ENCODE measurements at regions not wholly inside any gene's neighbourhood (a gene's known extent, or its start where the extent isn't known, plus 50 kb on each side); places are given as distances from the start of the nearest gene placed in this dataset.

DNA sequence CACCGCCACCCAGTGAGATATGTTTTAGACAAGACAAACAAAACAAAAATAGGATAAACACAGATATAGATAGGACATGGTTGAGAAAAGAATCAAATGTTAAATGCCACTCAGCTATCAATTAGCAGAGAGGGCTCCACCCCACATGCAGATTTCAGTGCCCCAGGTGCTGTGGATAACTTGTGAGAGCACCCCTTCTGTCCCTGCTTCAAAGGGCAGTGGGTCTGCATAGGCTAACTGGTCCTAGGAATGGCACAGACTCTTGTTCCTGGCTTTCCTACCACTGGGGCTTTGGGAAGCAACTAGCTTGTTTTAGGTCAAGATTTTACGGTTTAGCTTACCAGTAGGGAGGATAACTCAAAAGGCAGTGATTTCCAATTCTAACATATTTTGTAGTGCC, 460.3 kb downstream of the TSHZ3 start:
- DNase-seq, result no peak

DNA sequence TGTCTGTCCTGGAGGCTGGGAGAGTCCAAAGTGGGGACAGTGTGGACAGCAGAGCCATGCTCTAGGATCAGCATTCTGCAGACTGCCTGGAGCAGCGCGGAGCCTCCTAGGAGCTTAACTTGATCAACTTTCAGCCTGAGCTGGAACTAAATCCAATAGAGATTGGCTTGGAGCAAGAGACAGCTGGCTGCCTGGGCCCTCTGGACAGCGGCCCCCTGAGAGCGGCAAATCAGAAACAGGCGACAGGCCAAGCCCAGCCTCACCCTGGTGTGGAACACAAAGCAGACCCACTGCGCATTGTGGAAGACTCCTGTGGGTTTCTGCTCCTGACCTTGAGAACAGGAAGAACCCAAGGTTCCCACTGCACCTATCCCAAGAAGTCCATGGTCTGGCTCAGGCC, 462.2 kb downstream of the TSHZ3 start:
- DNase-seq, result no peak

DNA sequence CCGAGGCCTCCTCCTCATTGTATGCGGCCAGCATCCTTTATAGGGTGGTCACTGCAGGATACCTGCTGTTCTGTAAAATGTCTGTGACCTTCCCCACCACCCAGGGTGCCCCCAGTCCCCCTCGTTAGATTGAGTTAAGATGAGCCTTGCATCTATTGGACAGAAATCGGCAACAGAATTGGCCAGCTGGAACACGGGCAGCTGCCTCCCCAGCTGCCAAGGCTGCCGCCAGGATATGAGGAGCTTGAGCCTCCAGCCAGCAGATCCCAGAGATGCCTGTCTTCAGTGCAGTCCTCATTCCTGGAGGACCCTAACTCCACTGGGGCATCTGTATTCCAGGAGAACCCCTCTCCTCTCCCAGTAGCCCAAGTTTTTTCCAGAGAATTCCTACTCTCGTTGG, 463.0 kb downstream of the TSHZ3 start:
- DNase-seq, result no peak

DNA sequence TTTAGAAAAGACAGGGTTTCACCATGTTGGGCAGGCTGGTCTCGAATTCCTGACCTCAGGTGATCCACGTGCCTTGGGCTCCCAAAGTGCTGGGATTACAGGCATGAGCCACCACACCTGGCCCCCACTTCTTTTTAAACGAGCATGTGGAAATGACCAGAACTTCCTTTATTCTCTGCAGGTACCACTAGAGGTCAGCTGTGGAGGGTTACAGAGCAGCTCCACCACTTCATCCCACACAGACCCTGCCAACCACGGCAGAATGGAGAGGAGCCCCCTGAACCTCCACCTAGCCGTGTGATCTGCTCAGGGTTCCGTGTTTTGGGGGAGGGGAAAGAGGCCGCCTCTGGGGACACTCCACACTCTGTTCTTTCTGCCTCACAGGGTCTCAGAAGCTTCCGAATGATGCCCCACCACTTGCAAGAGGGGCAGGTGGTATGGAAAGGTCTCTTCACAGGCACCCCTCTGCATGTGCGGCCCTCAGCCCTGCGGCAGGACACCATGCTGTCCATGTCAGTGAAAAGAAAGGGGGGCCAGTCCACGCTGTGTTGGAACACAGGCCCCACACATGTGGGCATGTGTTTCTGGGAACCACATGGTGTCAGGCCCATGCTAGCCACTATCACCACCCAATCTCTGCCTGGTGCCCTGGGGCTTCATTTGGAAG, 465.0 kb downstream of the TSHZ3 start:
- DNase-seq, result no peak

DNA sequence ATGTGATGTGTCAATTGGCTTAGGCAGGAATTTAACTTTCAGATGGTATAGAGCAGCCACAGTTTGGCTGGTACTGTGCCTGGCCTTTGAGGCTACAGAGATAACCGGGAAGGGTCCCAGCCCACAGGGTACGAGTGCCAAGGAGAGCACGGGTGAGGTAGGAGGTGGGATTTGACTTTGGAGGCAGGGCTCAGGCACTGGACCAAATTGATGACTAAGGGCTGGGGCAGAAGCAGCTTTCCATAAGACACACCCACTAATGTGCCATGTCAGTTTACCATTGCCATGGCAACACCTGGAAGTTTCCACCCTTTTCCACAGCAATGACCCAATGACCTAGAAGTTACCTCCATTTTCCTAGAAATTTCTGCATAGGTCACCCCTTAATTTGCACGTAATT, 466.2 kb downstream of the TSHZ3 start:
- no peak for DNase-seq

DNA sequence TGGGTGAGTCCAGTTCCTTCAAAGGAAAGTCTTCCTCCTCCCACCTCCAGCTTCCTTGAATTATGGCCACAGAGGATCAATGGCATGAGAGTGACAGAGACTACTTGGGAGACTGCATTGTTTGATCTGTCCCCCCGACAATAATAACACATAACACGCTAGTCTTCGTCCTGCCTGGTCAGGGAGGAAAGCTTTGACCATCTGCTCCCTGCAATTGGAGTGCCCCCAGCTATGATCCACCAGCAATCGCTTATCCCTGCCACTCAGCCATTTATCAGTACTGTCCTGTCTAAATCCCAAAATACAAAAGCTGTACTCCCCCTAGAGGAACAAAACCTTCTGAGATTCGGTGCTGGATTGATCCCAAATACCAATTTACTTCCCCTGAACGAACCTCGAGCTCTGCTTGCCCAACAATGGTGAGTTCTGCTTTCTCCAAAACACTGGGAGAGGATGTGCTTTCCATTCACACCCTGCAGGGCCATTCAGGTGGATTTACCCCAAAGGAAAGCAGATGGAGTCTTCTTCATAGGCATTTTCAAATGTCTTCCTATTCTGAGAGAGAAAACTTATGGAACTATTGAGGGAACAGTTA, 466.7 kb downstream of the TSHZ3 start:
- no peak for DNase-seq

DNA sequence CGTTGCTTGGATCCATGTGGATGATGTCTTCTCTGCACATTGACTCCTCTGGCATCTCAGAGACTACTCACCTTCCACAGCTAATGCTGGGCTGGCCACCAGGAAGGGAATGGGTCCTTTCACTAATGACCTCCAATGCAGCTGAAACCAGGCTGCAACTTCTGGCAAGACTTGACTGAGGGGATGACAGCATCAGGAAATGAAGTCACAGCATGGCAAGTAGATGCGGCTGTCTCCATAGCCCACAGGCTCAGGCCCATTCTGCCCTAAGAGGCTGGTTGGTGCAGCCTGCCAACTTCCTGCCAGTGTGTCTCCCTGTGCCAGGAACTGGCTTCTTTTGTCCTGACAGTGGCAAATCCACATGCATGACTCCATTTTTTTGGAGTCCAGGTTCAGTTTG, 467.3 kb downstream of the TSHZ3 start:
- DNase-seq, result no peak

DNA sequence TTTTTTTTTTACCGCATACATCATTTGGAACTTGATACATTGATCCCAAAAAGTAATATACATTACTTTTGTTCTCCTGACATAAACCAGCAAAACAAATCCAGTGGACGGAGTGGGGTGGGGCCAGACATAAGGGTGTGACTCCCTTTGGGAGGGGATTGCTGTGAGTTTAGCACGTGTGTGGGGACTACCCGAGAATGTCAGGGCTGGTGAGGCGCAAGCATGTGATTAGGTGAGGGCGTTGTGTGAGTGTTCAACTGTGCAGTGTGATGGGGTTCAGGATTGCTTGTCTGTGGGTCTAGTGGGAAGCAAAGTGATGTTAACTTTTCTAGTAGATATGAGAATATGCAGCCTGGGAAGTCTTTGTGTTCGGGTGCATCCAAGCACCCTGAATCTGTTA, 468.0 kb downstream of the TSHZ3 start:
- DNase-seq, result no peak

DNA sequence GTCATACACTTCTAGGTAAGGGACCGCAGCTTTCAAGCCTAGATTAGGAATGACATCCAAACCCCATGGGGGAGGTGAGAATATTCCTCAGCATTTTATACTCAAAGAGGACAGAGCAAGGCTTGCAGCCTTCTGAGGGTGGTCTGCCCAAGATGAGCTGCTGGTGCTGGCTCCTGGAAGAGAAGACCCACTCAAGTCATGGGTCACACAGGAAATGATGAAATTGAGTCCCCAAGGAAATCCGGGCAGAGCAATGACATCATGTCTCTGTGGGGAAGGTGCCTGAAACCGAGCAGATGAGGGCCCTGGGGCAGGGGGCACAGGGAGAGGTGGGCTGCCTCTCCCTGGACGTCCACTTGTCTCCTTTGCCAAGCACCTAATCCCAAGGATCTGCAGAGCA, 468.7 kb downstream of the TSHZ3 start:
- no peak for DNase-seq

DNA sequence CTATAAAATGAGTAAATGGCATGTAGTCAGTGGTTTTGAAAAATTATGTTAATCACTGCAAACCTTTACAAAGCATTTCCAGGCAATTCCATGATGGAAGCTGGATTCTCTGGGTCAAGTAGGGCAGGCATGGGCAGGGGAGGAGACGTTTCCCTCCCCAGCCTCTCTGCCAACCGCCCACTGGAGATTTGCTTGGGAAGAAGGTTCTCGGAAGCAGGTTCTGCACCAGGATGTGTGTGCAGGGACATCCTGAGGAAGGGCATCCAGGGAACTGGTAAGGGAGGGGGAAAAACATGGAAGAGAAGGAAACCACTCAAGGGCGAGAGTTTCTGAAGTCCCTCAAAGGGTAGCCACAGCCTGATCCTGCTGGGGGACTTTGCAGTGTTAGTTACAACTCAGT, 469.1 kb downstream of the TSHZ3 start:
- DNase-seq, result no peak

DNA sequence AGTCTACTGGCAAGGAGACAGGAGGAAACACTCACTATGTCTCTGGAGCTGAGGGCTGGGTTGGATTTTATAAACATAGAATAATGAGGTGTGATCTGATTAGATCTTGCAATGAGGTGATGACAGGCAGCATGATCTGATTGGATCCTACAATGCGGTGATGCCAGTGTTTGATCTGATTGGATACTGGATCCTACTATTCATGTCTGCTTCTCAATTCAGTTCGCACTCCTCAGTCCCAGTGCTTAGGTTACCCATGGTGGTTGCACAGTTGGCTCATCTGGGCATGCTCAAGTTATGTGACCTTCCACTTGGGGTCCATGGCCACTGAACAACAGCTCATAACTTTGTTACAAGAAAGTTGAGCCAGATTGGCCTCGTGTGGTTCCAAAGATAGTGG, 469.5 kb downstream of the TSHZ3 start:
- no peak for DNase-seq

DNA sequence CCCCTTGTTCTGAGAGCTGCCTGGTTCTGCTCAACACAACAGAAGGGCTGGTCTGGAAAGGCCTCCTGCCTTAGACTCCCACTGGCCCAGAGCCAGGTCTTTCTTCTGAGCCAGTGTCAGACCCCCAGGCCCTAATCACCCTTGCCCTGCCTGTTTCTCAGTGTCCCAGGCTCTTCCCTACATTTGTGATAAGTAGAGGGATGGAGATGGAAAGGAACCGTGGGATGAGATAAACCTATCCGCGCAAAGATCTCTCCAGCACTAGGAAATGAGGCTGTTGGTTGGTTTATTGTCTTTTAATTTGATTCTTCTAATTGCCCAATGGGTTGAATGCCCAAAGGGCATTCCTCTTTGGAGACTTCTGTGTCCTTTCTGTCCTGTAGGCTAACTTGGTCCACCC, 470.0 kb downstream of the TSHZ3 start:
- no peak for DNase-seq

DNA sequence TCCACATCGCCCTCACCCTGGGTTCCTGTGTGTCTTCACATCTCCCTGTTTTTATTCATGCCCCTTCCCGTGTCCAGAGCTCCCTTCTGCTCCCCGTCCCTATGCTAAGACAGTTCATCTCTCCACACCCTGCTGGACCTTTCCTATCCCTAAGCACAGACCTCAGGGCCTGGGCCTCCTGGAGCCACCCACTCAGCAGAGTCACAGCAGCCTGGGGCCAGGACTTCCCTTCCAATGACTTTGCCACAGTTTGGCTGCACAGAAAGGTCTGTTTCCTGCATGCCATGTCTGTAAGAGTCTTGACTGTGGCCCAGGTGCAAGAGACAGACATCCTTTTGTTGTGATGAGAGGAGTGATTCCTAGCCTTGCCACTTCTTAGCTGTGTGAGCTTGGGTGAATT, 470.7 kb downstream of the TSHZ3 start:
- no peak for DNase-seq

DNA sequence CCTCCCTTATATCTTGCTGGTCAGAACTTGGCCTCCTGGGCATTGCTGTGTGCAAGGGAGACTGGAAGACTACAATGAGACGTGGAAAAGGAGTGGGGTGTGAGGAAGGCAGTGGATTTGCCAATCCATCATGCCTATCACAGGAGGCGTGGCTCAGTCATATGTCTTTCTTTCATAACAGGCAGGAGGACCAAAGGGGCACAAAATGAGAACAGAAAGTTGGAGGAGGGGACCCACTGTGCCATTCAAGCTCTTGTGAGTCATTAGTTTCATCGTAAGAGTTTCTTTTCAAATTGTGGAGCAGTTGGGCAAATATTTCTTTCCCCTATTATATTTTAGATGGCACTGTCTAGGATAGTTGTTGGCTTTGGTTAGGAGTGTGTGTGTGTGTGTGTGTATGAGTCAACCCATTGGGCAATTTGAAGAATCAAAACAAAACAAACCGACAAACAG, 471.5 kb downstream of the TSHZ3 start:
- DNase-seq, result no peak

DNA sequence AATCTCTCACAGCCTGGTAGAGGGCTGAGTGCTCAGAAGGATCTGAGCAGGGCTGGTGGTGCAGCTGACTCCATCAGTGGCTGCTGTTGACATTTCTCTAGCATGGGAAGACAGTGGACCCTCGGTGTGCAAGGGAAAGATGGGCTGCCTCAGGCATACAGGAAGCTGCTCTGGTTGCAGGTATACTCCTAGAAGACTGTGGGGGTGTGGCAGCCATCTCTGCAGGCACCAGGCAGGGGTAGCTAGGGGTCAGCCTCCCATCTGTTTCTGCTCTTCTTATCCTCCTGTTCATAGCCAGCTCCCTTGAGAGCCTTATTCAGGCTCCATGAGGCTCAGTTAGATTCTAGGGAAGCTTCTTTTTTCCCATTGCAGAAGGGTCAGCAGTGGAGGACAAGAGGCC, 475.5 kb downstream of the TSHZ3 start:
- no peak for DNase-seq

DNA sequence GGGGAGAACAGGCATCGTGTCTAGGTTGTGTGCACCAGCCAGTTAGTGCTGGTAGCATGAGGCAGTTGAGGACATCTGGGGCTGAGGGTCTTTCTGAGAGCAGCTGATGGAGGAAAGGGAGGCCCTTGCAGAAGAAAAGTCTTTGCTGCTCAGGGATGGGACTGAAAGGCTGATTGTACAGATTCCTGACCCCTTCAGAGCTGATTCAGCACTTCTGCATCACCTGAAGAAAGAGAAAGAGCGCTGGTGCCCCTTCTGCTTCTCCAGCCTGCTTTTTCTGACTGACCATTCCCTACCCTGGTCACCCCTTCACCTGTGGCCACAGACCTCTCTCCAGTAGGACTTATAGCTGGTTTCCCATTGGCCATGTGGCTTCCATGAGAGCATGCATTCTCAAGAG, 476.2 kb downstream of the TSHZ3 start:
- DNase-seq, result no peak

DNA sequence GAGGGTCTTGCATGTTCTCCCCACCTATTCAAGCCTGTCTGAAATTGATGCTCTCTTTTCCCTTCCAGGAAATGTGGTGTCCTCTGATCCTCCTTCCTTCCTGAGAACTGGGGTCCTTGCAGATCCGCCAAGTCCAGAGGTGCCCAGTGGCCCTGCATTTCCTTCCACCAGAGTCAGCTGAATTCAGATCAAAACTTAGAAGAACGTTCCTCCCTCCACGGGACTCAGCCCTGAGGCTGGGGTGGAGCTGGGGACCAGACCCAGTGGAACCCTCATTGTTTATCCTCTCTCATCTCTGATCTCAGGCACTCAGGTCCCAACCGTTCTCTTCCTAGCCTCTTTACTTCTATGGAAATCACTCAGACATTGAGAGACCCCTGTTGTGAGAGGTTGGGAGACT, 477.3 kb downstream of the TSHZ3 start:
- no peak for DNase-seq

DNA sequence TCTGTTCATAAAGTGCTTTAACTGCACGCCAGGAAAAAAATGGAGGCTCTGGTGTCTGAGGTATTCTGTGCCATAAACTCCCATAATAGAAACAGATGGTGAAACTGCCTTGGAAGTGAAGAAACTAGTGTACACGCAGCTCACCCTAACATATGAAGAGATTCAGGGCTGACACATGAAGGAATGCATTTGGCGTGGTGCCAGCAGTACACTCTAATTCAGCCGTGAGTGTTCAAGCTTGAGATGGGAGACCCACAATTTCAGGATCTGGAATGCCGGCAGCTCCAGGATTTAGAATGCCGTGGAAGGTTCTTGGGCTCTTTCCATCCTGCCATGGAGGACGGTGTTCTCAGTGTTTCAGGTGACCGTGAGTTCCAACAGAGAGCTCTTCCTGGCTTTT, 478.4 kb downstream of the TSHZ3 start:
- DNase-seq, result no peak

DNA sequence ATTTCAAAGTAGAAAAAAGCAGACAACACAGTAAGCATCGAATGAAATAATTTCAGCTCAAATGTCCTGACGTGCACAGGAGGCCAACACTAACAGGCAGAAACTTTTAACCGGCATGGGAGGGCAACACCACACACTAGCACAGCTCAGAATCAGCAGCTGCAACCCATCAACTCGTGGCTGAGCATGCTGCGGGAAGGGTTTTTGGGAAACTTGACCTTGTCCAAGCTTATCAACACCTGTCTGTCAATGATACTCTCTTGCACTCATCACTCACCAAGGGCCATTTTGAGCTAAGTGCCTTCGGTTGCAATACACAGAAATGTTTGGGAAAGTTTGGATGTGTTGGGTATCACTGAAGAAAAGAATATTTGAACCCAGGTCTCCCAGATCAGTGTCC, 483.7 kb downstream of the TSHZ3 start:
- no peak for DNase-seq

DNA sequence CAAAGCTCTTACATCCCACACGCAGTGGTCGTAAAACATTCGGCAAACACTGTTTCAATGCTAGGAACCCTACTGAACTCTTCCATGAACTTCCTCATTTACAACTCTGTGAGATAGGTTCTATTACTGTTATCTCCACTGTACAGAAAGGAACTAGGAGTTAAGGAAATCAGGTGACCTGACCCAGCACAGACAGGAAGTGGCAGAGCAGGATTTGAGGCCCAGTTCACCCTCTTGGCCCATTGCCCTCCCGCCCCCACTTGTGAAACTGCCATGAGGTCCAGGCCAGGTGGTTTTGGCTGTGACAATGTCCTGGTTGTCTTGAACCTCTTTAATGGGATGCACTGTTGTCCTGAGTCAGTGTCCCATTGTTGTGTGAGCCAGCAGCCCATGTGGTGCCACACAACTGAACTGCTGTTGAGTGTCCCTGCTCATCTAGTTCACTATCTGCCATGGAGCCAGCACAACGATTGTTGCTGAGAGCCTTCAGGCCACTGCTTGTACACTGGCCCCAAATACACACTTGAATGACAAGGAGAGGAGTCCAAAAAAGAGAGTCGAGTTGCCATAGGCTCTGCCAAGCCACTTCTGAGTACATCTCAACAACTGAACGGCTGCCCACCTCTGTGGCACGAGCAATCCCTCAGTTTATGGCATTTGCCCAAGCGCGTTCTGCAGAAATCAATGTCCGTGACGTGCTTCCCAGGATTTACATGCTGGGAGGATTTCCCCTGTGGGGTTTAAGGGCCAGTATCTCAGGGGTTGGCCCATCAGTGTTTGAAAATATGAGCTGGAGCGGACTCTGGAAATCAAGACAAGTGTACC, 484.6 kb downstream of the TSHZ3 start:
- no peak for DNase-seq

DNA sequence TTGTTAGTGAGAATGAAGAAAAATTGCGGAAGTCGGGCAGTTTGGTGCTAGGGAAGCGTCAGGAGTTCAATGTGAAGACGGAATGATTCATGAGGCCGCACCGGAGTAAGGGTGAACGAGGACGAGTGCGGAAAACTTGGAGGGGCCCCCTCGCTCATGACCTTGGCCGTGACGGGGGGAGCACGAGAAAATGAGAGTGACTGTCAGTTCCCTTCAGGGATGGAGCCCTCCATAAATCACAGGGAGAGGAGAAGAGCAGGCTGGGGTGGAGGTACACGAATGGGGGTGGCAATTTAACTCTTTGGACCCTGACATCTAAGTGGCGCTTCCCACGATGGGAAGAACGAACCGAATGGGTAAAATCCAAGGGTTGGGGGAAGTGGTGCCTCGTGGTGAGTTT, 486.4 kb downstream of the TSHZ3 start:
- no peak for DNase-seq

DNA sequence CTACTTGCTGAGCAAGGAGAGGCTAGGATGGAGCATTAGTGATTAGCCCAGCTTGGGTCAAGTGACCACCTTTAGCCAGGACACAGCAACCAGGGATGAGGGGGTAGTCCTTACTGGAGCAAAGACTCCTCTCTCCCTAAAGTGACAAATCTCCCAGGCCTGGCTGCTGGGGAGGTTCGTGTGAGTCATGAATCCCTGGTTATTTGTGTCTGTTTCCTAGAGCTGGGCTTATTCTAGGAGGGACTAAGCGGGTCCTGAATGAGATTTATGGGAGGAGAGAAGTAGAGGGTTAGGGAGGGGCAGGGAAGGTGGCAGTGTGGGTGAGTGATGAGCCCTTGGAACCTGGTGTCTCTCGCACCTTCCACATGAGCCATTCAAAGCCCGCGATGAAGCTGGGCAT, 487.3 kb downstream of the TSHZ3 start:
- no peak for DNase-seq

DNA sequence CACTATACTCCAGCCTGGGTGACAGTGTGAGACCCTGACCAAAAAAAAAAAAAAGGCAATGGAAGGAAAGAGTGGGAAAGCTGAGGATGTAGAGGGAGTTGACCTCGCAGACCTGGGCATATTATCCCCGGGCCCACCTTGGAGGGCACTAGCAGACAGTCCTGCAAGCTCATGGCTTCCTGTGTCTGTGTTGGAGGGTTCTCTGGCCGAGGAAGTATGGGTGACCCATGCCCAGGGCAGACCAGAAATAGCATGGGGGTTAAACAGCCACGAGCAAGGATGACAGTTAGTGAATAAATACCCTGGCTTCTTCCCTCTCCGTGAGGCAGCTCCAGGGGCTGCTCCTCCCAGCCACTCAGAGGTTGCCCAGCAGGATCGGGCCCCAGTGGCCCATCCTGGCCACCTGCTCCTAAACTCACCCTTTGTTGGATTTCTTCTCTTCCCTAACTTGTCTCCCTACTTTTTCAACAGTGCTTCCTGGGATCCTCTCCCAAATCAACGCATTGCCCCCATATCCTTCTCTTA, 485.8 kb downstream of the ZNF536 start:
- no peak for DNase-seq

DNA sequence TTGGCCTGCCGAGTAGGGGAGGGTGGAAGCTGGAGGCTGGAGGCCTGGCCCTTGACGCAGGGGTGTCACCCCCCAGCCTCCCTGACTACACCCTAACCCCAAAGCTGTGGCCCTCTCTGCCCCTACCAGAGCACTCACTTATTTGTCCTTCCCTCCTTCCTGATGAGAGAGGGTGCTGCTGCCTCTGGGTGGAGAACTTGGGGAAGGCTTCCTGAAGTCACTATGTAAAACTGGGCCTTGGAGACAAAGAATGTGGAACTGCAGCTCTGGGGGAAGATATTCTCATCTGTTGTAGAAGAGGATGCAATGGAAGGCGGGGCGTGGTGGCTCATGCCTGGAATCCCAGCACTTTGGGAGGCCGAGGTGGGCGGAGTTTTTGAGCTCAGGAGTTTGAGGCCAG, 485.2 kb downstream of the ZNF536 start:
- no peak for DNase-seq
